ENCODE measurements at regions not wholly inside any gene's neighbourhood (a gene's known extent, or its start where the extent isn't known, plus 50 kb on each side); places are given as distances from the start of the nearest gene placed in this dataset.

DNA sequence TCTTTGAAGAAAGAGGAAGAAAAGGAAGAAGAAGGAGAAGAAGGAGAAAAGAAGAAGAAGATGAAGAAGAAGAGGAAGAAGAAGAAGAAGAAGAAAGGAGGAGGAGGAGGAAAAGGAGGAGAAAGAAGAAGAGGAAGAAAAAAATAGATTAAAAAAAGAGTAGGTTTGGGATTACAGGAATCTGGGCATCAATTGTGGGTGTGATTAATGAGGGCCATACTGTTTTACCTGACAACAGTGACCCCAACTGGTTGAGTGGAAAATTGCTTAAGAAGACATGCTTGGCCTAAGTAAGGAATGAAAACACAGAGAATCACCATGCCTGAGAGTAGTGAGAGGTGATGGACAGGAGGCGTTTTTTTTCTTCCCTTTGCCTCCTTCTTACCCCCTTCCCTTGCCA lies 114.6 kb downstream of the FAM170A start:
- Histone ChIP-seq H3K36me3 (ENCODE audit: control insufficient read depth in 2 of 2, insufficient read depth in 1 of 2, low read length in 2 of 2) (no peaks in the 10 kb centered on the region), H3K27ac (ENCODE audit: extremely low read depth, low read depth, low read length) (no peak overlapping the region), H3K4me1 (ENCODE audit: control insufficient read depth, insufficient read depth, low read length) (no peaks in the 10 kb centered on the region), H3K4me3 (ENCODE audit: low read depth, low read length) (no peak overlapping the region), H3K9me3 (ENCODE audit: control insufficient read depth, insufficient read depth, low read depth, low read length) (no peaks in the 10 kb centered on the region)
- no peak for TF ChIP-seq ZNF391 (tag by site-specific recombination; IDR thresholded peaks at IDR 0.05; ENCODE audit: borderline replicate concordance, low read depth)
- no peak for TF ChIP-seq ZBTB48 (tag by site-specific recombination; IDR thresholded peaks at IDR 0.05)
- TF ChIP-seq, protein P1, sequence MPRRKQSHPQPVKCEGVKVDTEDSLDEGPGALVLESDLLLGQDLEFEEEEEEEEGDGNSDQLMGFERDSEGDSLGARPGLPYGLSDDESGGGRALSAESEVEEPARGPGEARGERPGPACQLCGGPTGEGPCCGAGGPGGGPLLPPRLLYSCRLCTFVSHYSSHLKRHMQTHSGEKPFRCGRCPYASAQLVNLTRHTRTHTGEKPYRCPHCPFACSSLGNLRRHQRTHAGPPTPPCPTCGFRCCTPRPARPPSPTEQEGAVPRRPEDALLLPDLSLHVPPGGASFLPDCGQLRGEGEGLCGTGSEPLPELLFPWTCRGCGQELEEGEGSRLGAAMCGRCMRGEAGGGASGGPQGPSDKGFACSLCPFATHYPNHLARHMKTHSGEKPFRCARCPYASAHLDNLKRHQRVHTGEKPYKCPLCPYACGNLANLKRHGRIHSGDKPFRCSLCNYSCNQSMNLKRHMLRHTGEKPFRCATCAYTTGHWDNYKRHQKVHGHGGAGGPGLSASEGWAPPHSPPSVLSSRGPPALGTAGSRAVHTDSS (tag by site-specific recombination; IDR thresholded peaks at IDR 0.05), result peak; percentile 62
- no peak for TF ChIP-seq ZNF514 (tag by site-specific recombination; IDR thresholded peaks at IDR 0.05)
- TF ChIP-seq ZNF549 (tag by site-specific recombination; IDR thresholded peaks at IDR 0.05), result no peak
- TF ChIP-seq ZNF510 (tag by site-specific recombination; IDR thresholded peaks at IDR 0.05; ENCODE audit: insufficient replicate concordance), result no peak
- no peak for TF ChIP-seq SP3 (tag by site-specific recombination; IDR thresholded peaks at IDR 0.05)
- TF ChIP-seq, protein P2, sequence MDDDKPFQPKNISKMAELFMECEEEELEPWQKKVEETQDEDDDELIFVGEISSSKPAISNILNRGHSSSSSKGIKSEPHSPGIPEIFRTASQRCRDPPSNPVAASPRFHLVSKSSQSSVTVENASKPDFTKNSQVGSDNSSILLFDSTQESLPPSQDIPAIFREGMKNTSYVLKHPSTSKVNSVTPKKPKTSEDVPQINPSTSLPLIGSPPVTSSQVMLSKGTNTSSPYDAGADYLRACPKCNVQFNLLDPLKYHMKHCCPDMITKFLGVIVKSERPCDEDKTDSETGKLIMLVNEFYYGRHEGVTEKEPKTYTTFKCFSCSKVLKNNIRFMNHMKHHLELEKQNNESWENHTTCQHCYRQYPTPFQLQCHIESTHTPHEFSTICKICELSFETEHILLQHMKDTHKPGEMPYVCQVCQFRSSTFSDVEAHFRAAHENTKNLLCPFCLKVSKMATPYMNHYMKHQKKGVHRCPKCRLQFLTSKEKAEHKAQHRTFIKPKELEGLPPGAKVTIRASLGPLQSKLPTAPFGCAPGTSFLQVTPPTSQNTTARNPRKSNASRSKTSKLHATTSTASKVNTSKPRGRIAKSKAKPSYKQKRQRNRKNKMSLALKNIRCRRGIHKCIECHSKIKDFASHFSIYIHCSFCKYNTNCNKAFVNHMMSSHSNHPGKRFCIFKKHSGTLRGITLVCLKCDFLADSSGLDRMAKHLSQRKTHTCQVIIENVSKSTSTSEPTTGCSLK (tag by site-specific recombination; IDR thresholded peaks at IDR 0.05), result no peak
- no peak for TF ChIP-seq ZNF202 (tag by site-specific recombination; IDR thresholded peaks at IDR 0.05; ENCODE audit: borderline replicate concordance)
- TF ChIP-seq BCL11A (tag by site-specific recombination; IDR thresholded peaks at IDR 0.05; ENCODE audit: low read depth), result no peak
- no peak for TF ChIP-seq HOXA7 (CRISPR knock-in tag; IDR thresholded peaks at IDR 0.05; ENCODE audit: borderline replicate concordance)
- peak; percentile 87; the same call in 1 of the 2 replicates for TF ChIP-seq ZNF2 (tag by site-specific recombination; IDR thresholded peaks at IDR 0.05)
- TF ChIP-seq RBAK (tag by site-specific recombination; IDR thresholded peaks at IDR 0.05), result no peak
- TF ChIP-seq ZNF624 (tag by site-specific recombination; IDR thresholded peaks at IDR 0.05), result no peak
- no peak for TF ChIP-seq ZNF791 (tag by site-specific recombination; IDR thresholded peaks at IDR 0.05)
- no peak for TF ChIP-seq ZNF146 (tag by site-specific recombination; IDR thresholded peaks at IDR 0.05)
- no peak for TF ChIP-seq ZBTB44 (tag by site-specific recombination; IDR thresholded peaks at IDR 0.05)
- no peak for TF ChIP-seq GLI2 (tag by site-specific recombination; IDR thresholded peaks at IDR 0.05; ENCODE audit: borderline replicate concordance, low read depth)
- no peak for TF ChIP-seq ZNF488 (tag by site-specific recombination; IDR thresholded peaks at IDR 0.05)
- TF ChIP-seq ZNF654 (tag by site-specific recombination; IDR thresholded peaks at IDR 0.05; ENCODE audit: low read depth), result peak; percentile 48
- TF ChIP-seq ZNF23 (tag by site-specific recombination; IDR thresholded peaks at IDR 0.05; ENCODE audit: borderline replicate concordance), result no peak
- no peak for TF ChIP-seq KLF1 (tag by site-specific recombination; IDR thresholded peaks at IDR 0.05)
- ChIA-PET CTCF (no interaction called here), POLR2A (no interaction called here)

Measured in HEK293 (cell line).